ENCODE measurements at regions not wholly inside any gene's neighbourhood (a gene's known extent, or its start where the extent isn't known, plus 50 kb on each side); places are given as distances from the start of the nearest gene placed in this dataset.

DNA sequence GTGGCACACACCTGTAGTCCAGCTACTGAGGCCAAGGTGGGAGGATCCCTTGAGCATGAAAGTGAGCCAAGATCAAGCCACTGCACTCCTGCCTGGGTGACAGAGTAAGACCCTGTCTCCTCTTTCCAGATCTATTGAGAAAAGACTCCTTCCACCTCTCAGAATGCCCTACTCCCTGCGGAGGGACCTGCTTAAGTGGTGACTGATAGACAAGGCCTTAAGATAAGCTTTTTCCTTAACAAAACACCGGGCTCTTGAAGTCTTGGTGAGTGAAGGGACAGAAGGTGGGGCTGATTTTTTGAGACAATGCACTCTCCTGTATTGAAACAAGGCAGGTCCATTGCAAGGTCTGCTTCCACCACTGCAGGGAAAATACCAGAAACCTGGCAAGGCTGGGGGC, 338.4 kb upstream of the FRG2C start:
- TF ChIP-seq, protein P1, sequence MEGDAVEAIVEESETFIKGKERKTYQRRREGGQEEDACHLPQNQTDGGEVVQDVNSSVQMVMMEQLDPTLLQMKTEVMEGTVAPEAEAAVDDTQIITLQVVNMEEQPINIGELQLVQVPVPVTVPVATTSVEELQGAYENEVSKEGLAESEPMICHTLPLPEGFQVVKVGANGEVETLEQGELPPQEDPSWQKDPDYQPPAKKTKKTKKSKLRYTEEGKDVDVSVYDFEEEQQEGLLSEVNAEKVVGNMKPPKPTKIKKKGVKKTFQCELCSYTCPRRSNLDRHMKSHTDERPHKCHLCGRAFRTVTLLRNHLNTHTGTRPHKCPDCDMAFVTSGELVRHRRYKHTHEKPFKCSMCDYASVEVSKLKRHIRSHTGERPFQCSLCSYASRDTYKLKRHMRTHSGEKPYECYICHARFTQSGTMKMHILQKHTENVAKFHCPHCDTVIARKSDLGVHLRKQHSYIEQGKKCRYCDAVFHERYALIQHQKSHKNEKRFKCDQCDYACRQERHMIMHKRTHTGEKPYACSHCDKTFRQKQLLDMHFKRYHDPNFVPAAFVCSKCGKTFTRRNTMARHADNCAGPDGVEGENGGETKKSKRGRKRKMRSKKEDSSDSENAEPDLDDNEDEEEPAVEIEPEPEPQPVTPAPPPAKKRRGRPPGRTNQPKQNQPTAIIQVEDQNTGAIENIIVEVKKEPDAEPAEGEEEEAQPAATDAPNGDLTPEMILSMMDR (IDR thresholded peaks at IDR 0.05), result no peak
- TF ChIP-seq POLR2AphosphoS5 (IDR thresholded peaks at IDR 0.05), result no peak
- TF ChIP-seq EP300 (IDR thresholded peaks at IDR 0.05; ENCODE audit: low read depth), result no peak
